ENCODE measurements at regions not wholly inside any gene's neighbourhood (a gene's known extent, or its start where the extent isn't known, plus 50 kb on each side); places are given as distances from the start of the nearest gene placed in this dataset.
"Not testable (repeated sequence)": the region's sequence is repeated elsewhere in the genome, so short reads cannot be mapped to it uniquely, and the experiment has no call there.

GRCh38 chr6:114886670-114887436 lies 544.0 kb upstream of the HS3ST5 start:
- no peak overlapping the region for H3K4me3 Mint-ChIP-seq
- no peaks in the 10 kb centered on the region for H3K4me1 Mint-ChIP-seq (ENCODE audit: low read depth)
- H3K36me3 Mint-ChIP-seq (ENCODE audit: low read depth): no peaks in the 10 kb centered on the region
- no peak for TF ChIP-seq CTCF (IDR thresholded peaks at IDR 0.05)
- no peak overlapping the region for H3K27ac Mint-ChIP-seq
- peaks cover 30% of the 10 kb centered on the region for H3K9me3 Mint-ChIP-seq
- DNase-seq: no peak
- no peaks in the 10 kb centered on the region for H3K27me3 Mint-ChIP-seq (ENCODE audit: insufficient read depth)

GRCh38 chr6:114879693-114880092 lies 536.9 kb upstream of the HS3ST5 start:
- H3K4me3 Mint-ChIP-seq: no peak overlapping the region
- TF ChIP-seq CTCF (IDR thresholded peaks at IDR 0.05): no peak
- no peaks in the 10 kb centered on the region; the same call in 1 of the 2 replicates for H3K27me3 Mint-ChIP-seq (ENCODE audit: insufficient read depth)
- DNase-seq: no peak
- peaks cover 40% of the 10 kb centered on the region for H3K9me3 Mint-ChIP-seq
- no peak overlapping the region for H3K27ac Mint-ChIP-seq
- no peaks in the 10 kb centered on the region for H3K36me3 Mint-ChIP-seq (ENCODE audit: low read depth)
- no peaks in the 10 kb centered on the region for H3K4me1 Mint-ChIP-seq (ENCODE audit: low read depth)

GRCh38 chr6:114878091-114878490 lies 535.3 kb upstream of the HS3ST5 start:
- Mint-ChIP-seq H3K4me1 (ENCODE audit: low read depth) (no peaks in the 10 kb centered on the region), H3K27me3 (ENCODE audit: insufficient read depth) (no peaks in the 10 kb centered on the region; the same call in 1 of the 2 replicates), H3K9me3 (peaks cover 38% of the 10 kb centered on the region), H3K27ac (no peak overlapping the region), H3K4me3 (no peak overlapping the region), H3K36me3 (ENCODE audit: low read depth) (no peaks in the 10 kb centered on the region)
- TF ChIP-seq CTCF (IDR thresholded peaks at IDR 0.05): no peak
- no peak for DNase-seq

- H3K4me1 Mint-ChIP-seq (ENCODE audit: low read depth): no peaks in the 10 kb centered on the region
- H3K27ac Mint-ChIP-seq: no peak overlapping the region
- no peak overlapping the region for H3K4me3 Mint-ChIP-seq
- no peak for DNase-seq
- no peaks in the 10 kb centered on the region; the same call in 1 of the 2 replicates for H3K27me3 Mint-ChIP-seq (ENCODE audit: insufficient read depth)
- no peaks in the 10 kb centered on the region for H3K36me3 Mint-ChIP-seq (ENCODE audit: low read depth)
- no peak for TF ChIP-seq CTCF (IDR thresholded peaks at IDR 0.05)
- peaks cover 35% of the 10 kb centered on the region for H3K9me3 Mint-ChIP-seq
These were observed 531.6 kb upstream of the HS3ST5 start for GRCh38 chr6:114874410-114874809.

GRCh38 chr6:114865506-114865905 lies 522.7 kb upstream of the HS3ST5 start:
- peaks cover 22% of the 10 kb centered on the region for H3K9me3 Mint-ChIP-seq
- not testable (repeated sequence) for H3K27ac Mint-ChIP-seq; H3K4me1 Mint-ChIP-seq (ENCODE audit: low read depth); H3K27me3 Mint-ChIP-seq (ENCODE audit: insufficient read depth); DNase-seq; H3K36me3 Mint-ChIP-seq (ENCODE audit: low read depth); H3K4me3 Mint-ChIP-seq

- no peak for TF ChIP-seq CTCF (IDR thresholded peaks at IDR 0.05)
- Mint-ChIP-seq H3K27me3 (ENCODE audit: insufficient read depth) (no peaks in the 10 kb centered on the region), H3K36me3 (ENCODE audit: low read depth) (no peaks in the 10 kb centered on the region), H3K4me1 (ENCODE audit: low read depth) (no peaks in the 10 kb centered on the region), H3K4me3 (no peak overlapping the region), H3K27ac (no peak overlapping the region), H3K9me3 (peaks cover 26% of the 10 kb centered on the region)
- no peak for DNase-seq
These were observed 520.8 kb upstream of the HS3ST5 start for GRCh38 chr6:114863610-114864009.

Data from HFFc6 (cell line).